GM18505 (cell line): ENCODE measurements at regions not wholly inside any gene's neighbourhood (a gene's known extent, or its start where the extent isn't known, plus 50 kb on each side); places are given as distances from the start of the nearest gene placed in this dataset.

Source experiments
- ATAC-seq: cut with Tn5 transposase; IDR thresholded peaks from one replicate; pipeline ENCODE4 v1.9.1; 2021; ENCODE audit not compliant: unreplicated experiment
- POLR2A ChIP-seq: IDR thresholded peaks from 4 replicates; pipeline ENCODE4 v1.6.1; 2011; ENCODE audit warnings: borderline replicate concordance; ENCODE audit not compliant: insufficient read depth, insufficient read length; ENCODE audit errors: extremely low read depth

- ATAC-seq, result no peak
- no peak for TF ChIP-seq POLR2A
These were observed 378.8 kb downstream of the MED13L start for GRCh38 chr12:115898670-115899069.

GRCh38 chr12:115897729-115898128 is 379.8 kb downstream of the MED13L start:
- ATAC-seq, result no peak
- no peak for TF ChIP-seq POLR2A

GRCh38 chr12:115895247-115895646 is 382.2 kb downstream of the MED13L start:
- no peak for TF ChIP-seq POLR2A
- no peak for ATAC-seq

- TF ChIP-seq POLR2A, result no peak
- no peak for ATAC-seq
These were observed 385.8 kb downstream of the MED13L start for GRCh38 chr12:115891556-115892164.

GRCh38 chr12:115886666-115887065 is 390.8 kb downstream of the MED13L start:
- ATAC-seq, result no peak
- TF ChIP-seq POLR2A, result no peak

GRCh38 chr12:115885040-115885690 is 392.3 kb downstream of the MED13L start:
- no peak for TF ChIP-seq POLR2A
- no peak for ATAC-seq

- no peak for ATAC-seq
- TF ChIP-seq POLR2A, result no peak
These were observed 394.6 kb downstream of the MED13L start for GRCh38 chr12:115882936-115883335.

- no peak for ATAC-seq
- no peak for TF ChIP-seq POLR2A
These were observed 397.3 kb downstream of the MED13L start for GRCh38 chr12:115880238-115880637.

- no peak for ATAC-seq
- TF ChIP-seq POLR2A, result no peak
These were observed 398.1 kb downstream of the MED13L start for GRCh38 chr12:115879354-115879753.

- TF ChIP-seq POLR2A, result no peak
- ATAC-seq, result no peak
These were observed 403.9 kb downstream of the MED13L start for GRCh38 chr12:115873451-115874082.

- no peak for ATAC-seq
- no peak for TF ChIP-seq POLR2A
These were observed 404.6 kb downstream of the MED13L start for GRCh38 chr12:115872919-115873357.

- TF ChIP-seq POLR2A, result no peak
- no peak for ATAC-seq
These were observed 405.3 kb downstream of the MED13L start for GRCh38 chr12:115872212-115872611.

- TF ChIP-seq POLR2A, result no peak
- ATAC-seq, result no peak
These were observed 405.8 kb downstream of the MED13L start for GRCh38 chr12:115871714-115872113.

- ATAC-seq, result no peak
- no peak for TF ChIP-seq POLR2A
These were observed 407.0 kb downstream of the MED13L start for GRCh38 chr12:115870510-115870909.

- TF ChIP-seq POLR2A, result no peak
- ATAC-seq, result no peak
These were observed 407.5 kb downstream of the MED13L start for GRCh38 chr12:115870021-115870420.

GRCh38 chr12:115869604-115870003 is 407.9 kb downstream of the MED13L start:
- no peak for TF ChIP-seq POLR2A
- ATAC-seq, result no peak
